Hippocampal formation (tissue), 2 donors: ENCODE measurements at regions not wholly inside any gene's neighbourhood (a gene's known extent, or its start where the extent isn't known, plus 50 kb on each side); places are given as distances from the start of the nearest gene placed in this dataset.
"Not testable (repeated sequence)": the region's sequence is repeated elsewhere in the genome, so short reads cannot be mapped to it uniquely, and the experiment has no call there.

Experiments
- DNase-seq, 2 donors: peaks; one replicate each; lab custom pipeline; 2025; lab: John Stamatoyannopoulos, UW

DNA sequence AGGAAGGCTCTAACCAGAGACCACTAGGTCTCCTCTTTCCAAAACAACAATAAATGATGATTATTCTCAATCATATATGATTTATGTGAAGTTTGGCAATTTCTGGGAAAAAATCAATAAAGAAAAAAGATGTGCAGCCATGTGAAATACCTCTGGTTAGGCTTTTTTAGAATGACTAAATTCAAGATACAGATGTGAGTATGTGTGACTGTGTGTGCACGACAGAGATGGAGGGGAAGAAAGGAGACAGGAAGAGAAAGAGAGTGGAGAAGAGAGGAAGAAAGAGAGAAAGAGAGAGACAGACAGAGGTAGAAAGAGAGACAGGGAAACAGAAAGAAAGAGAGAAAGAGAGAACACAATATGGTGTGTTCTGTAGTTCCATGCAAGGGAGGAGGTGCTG, 558.6 kb upstream of the CDH5 start:
- no peak for DNase-seq

DNA sequence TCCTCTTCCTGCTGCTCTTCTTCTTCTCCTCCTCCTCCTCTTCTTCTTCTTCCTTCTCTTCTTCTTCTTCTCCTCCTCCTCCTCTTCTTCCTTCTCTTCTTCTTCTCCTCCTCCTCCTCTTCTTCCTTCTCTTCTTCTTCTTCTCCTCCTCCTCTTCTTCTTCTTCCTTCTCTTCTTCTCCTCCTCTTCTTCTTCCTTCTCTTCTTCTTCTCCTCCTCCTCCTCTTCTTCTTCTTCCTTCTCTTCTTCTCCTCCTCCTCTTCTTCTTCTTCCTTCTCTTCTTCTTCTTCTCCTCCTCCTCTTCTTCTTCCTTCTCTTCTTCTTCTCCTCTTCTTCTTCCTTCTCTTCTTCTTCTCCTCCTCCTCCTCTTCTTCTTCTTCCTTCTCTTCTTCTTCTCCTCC, 560.8 kb upstream of the CDH5 start:
- DNase-seq = not testable (repeated sequence)

- DNase-seq = no peak
Observed at GRCh38 chr16:65796481-65796880, 570.0 kb upstream of the CDH5 start.

DNA sequence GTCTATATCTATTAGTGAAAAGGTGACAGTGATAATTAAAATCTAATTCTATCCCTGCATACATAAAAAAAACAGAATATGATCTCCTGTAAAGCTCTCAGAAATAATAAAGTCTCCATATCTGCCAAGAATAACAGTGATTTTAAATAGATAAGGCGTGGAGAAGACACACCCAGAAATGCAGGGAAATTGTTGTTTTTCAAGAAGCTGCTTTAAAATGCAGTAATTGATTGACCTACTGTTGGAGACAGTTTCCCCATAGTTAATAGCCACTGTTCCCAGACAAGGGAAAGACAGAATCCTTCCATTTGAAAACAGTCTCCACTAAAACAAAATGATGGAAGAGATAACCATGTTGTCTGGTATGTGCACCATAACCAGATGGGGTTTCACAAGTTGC, 571.5 kb upstream of the CDH5 start:
- no peak for DNase-seq

GRCh38 chr16:65793781-65794180, 572.7 kb upstream of the CDH5 start:
- DNase-seq = no peak

DNA sequence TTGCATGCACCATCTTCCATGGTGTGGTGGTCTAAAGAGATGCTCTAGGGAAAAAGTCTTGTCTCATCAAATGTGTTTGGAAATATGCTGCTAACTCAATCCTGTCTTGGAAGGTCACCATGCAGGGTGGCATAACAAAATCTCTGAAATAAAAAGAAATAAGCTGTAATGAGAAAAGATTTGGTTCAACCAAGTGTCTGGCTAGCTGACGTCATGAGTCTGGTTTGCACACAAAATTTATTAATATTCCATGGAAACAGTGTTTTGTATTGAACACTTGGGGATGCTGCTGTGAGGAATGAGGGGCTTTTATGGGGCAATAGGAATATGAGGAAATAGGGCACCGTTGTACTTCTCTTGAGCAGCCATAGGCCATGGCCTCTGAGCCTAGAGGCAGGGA, 575.7 kb upstream of the CDH5 start:
- DNase-seq = no peak

GRCh38 chr16:65789161-65789945, 577.1 kb upstream of the CDH5 start:
- no peak for DNase-seq

GRCh38 chr16:65788434-65789140, 577.9 kb upstream of the CDH5 start:
- DNase-seq = no peak

DNA sequence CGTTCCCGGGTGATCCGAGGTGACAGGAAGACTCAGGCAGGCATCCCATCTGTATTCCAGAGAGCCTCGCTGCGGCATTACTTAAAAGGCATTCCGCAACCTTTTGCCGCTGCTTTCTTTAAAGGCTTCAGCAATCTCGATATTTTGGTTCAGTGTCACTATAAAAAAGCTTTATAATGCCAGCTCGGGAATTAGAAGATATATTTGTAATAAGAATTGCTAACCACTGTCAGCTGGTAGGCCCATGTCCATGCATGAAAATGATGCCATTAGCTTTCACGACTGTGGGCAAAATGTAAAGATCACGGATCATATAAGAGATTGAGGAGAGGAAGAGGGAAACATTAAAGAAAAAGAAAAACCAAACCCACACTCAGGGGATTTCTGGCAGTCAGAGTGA, 578.6 kb upstream of the CDH5 start:
- no peak for DNase-seq

GRCh38 chr16:65786916-65787315, 579.6 kb upstream of the CDH5 start:
- DNase-seq = no peak

- DNase-seq = no peak
Observed at GRCh38 chr16:65783709-65784474, 582.6 kb upstream of the CDH5 start.

DNA sequence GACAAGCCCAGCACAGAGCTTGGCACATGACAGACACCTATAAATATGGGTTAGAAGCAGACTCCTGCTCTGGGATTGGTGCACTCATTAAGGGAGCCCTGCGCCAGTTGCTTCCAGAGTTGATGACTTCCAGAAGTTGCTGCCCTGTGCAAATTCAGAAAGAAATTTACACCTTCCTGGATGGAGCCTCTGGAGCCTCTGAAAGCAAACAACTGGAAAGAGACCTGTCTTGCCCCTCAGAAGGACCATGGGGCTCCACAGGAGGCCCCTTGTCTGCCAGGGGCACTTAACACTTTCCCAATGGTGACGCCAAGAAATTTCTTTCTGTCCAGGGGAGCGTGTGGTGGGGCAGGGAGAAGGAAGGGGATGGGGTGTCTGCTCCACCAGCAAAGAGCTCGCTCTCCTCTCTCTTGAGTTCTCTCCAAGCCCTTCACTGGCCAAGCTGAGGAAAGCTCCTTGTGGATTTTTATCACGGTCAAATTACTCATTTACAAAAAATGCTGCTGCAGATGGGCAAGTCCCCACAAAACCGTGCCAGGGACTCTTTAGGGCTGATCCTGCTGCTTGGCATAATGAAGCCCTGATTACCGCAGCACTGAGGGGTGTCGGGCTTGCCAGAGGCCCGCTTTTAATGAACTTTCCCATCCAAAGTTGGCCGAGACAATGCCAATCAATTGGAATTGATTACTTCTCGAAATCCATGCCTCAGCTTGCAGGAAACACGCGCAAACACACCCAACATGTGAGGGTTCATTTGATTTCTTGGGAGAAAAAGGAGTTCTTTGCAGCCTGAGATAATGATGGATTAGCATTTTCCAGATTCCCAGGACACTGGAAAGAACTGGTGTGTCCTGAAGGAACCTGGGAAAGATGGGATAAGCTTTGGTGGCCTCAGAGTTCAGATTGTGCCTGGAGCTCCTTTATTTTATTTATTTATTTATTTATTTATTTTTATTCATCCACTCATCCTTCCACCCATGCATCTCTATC, 583.6 kb upstream of the CDH5 start:
- no peak for DNase-seq

DNA sequence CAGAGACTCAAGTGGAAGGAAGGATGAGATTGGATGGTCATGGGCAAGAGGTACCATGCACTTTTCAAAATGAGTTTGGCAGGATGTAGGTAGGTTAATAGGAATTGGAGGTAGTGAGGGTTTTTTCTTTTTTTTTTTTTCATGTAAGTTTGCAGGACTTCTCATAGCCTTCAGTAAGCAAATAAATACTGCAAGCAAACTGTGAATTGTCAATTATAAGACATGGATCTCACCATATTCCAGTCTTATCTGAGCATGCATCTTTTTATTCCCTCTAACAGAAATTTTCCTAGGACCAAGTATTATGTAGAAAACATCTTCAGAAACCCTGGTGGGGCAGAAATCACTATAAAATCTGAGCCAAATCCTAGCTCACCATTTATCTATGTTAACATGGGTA, 584.6 kb upstream of the CDH5 start:
- no peak for DNase-seq

DNA sequence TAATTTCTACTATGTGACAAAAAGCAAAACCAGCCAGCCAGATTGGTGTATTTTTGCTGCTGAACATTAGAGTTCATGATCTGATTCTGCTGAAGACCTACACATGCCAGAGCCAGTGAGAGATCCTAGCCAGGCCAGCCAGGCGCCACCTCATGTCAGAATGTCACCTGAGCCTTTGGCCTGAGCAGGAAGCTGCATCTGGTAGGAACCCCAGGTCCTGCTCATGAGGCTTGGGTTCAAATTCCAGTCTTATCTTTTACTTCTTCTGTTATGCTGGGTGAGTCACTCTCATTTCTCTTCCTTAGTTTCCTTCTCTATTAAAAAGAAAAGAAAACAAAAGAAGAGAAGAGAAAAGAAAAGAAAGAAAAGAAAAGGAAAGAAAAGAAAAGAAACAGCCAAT, 585.1 kb upstream of the CDH5 start:
- DNase-seq = no peak

GRCh38 chr16:65779201-65779600, 587.3 kb upstream of the CDH5 start:
- DNase-seq = no peak

- DNase-seq = no peak
Observed at GRCh38 chr16:65776639-65777183, 589.8 kb upstream of the CDH5 start.

GRCh38 chr16:65775829-65776228, 590.7 kb upstream of the CDH5 start:
- no peak for DNase-seq

- DNase-seq = no peak
Observed at GRCh38 chr16:65774350-65774749, 592.1 kb upstream of the CDH5 start.

DNA sequence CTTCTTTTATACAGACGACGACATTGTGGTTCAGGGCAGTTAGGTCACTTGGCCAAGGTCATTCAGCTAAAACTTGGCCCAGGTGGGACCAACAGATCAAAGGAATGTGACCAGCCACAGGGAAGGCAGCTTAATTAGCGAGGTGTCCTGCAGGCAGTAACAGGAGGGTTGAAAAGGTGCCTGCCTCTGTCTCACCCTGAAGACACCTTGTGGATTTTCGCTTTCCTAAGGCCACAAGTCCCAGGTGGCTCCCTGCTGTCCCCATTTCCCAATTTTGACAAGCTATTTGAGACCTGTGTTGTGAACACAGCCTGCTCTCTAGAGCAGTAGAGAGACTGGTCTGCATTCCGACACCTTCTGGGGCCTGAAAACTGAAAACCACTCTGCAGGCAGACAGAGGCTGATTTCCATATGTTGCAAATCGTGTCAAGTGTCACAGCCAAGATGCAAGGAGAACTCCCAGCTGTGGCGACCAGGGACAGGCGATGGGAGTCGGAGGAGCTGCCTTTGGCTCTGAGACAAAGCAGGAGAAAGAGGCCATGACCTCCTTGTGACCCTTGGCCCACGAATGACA, 593.1 kb upstream of the CDH5 start:
- DNase-seq = no peak

DNA sequence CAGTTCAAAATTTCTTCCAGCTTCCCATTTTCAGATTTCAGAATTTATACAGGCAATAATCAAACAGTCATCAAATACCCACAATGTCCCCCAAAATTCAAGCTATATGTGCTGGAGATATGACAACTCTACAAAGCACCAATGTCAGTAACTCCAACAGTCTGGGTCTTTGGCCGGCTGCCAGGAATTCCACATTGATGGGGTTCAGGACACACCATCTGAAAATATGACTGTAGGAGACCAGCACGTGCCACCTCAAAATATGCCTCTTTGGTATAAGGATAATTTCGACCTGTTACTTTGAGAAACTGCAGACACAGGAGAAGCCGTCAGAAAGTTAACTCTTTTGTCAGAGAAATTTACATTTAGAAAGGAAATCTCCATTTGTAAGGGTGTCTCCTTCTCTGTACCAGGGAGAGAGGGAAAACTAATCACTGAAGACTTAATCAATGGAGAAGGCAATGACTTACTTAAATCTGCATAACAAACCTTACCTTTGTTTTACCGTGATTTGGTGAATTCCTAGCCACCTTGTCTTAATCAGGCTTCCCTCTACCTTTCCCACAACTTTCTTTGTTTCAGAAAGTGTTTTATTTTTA, 594.3 kb upstream of the CDH5 start:
- DNase-seq = no peak

DNA sequence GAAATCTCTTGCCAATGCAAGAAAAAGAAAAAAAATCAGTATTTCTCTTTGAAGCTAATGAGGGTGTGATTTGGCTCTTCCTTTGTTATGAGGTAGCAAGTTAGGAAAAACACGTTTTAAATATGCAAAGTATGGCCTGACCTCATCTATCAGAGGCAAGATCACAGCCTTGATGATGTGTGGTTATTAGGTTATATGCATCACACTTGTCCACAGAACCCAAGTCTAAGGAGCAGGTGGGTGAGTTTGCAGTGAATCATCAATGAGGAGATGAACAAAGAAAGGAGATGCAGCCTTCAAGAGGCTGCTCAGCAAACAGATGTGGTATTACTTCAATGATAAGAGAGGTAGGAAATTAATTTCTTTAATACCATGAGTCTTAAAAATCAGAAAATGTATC, 594.8 kb upstream of the CDH5 start:
- no peak for DNase-seq
